ENCODE measurements at regions not wholly inside any gene's neighbourhood (a gene's known extent, or its start where the extent isn't known, plus 50 kb on each side); places are given as distances from the start of the nearest gene placed in this dataset.

DNA sequence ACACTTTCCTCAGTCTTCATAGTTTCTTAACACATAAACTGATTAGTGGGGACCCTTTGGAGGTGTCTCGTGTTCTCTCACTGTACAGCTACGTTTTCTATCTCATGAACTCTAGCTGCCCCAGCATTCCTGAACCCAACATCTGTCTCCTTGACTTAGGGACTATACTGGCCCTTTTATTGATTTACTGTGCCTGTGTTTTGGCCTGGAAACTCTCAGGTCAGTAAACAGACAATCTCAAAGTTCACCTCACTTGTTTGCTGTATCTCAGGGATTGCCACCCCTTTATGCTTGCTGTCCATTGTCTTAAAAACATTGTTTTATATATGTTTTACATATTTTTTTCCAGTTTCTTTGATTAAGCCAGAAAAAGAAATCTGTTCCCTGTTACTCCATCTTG is 222.8 kb downstream of the FAM170A start:
- ATAC-seq: no peak
- intact Hi-C loops (cut with DNase I): no loop called here
- TF ChIP-seq CTCF (IDR thresholded peaks at IDR 0.05): no peak
- H3K4me1 ChIP-seq: no peaks in the 10 kb centered on the region
- H3K36me3 ChIP-seq: no peaks in the 10 kb centered on the region
- H3K9me3 ChIP-seq: no peaks in the 10 kb centered on the region
- DNase-seq: no peak
- H3K27me3 ChIP-seq: no peaks in the 10 kb centered on the region
- no peak overlapping the region for H3K27ac ChIP-seq
- no peak overlapping the region for H3K4me3 ChIP-seq

GRCh38 chr5:119860463-119860862 is 231.1 kb downstream of the FAM170A start:
- no peaks in the 10 kb centered on the region for H3K9me3 ChIP-seq
- H3K4me1 ChIP-seq: no peaks in the 10 kb centered on the region
- intact Hi-C loops (cut with DNase I): no loop called here
- no peak overlapping the region for H3K27ac ChIP-seq
- no peak overlapping the region for H3K4me3 ChIP-seq
- H3K36me3 ChIP-seq: no peaks in the 10 kb centered on the region
- ATAC-seq (peak; percentile 22), DNase-seq (no peak)
- no peaks in the 10 kb centered on the region for H3K27me3 ChIP-seq
- no peak for TF ChIP-seq CTCF (IDR thresholded peaks at IDR 0.05)

- Histone ChIP-seq H3K27me3 (no peaks in the 10 kb centered on the region), H3K27ac (no peak overlapping the region), H3K36me3 (no peaks in the 10 kb centered on the region), H3K9me3 (no peaks in the 10 kb centered on the region), H3K4me1 (no peaks in the 10 kb centered on the region), H3K4me3 (no peak overlapping the region)
- intact Hi-C loops (cut with DNase I): no loop called here
- TF ChIP-seq CTCF (IDR thresholded peaks at IDR 0.05): no peak
- no peak for ATAC-seq
- no peak for DNase-seq
Measured at GRCh38 chr5:119862619-119863018, 233.3 kb downstream of the FAM170A start.

DNA sequence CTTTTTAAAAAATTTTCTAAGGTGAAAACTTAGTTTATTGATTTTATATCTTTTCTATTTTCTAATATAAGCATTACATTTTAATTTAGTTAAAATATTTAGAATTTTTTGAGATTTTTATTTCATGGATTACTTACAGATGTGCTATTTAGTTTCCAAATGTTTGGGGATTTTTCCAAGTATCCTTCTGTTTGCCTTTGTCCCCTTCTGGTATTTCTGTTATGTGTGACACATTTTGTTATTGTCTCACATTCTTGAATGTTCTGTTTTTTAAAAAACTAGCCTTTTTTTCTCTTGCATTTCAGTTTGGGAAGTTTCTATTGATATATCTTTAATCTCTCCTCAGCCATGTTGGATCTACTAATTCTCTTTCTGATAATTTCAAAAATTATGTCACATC is 234.9 kb downstream of the FAM170A start:
- H3K27ac ChIP-seq: no peak overlapping the region
- intact Hi-C loops (cut with DNase I): no loop called here
- H3K27me3 ChIP-seq: no peaks in the 10 kb centered on the region
- no peaks in the 10 kb centered on the region for H3K9me3 ChIP-seq
- H3K4me1 ChIP-seq: no peaks in the 10 kb centered on the region
- no peak overlapping the region for H3K4me3 ChIP-seq
- ATAC-seq (no peak), DNase-seq (no peak)
- TF ChIP-seq CTCF (IDR thresholded peaks at IDR 0.05): no peak
- H3K36me3 ChIP-seq: no peaks in the 10 kb centered on the region

- H3K9me3 ChIP-seq: no peaks in the 10 kb centered on the region
- no peak overlapping the region for H3K4me3 ChIP-seq
- intact Hi-C loops (cut with DNase I): no loop called here
- TF ChIP-seq CTCF (IDR thresholded peaks at IDR 0.05): no peak
- ATAC-seq: no peak
- H3K27ac ChIP-seq: no peak overlapping the region
- no peak for DNase-seq
- no peaks in the 10 kb centered on the region for H3K36me3 ChIP-seq
- H3K27me3 ChIP-seq: no peaks in the 10 kb centered on the region
- no peaks in the 10 kb centered on the region for H3K4me1 ChIP-seq
Measured at GRCh38 chr5:119873611-119874010, 244.3 kb downstream of the FAM170A start.

- Histone ChIP-seq H3K4me1 (no peaks in the 10 kb centered on the region), H3K36me3 (no peaks in the 10 kb centered on the region), H3K9me3 (no peaks in the 10 kb centered on the region), H3K27ac (no peak overlapping the region), H3K4me3 (no peak overlapping the region), H3K27me3 (no peaks in the 10 kb centered on the region)
- intact Hi-C loops (cut with DNase I): no loop called here
- TF ChIP-seq CTCF (IDR thresholded peaks at IDR 0.05): no peak
- ATAC-seq: no peak
- DNase-seq: no peak
Measured at GRCh38 chr5:119876522-119876921, 247.2 kb downstream of the FAM170A start.

Measured in upper lobe of right lung (tissue), 1 donor.